ENCODE measurements at regions not wholly inside any gene's neighbourhood (a gene's known extent, or its start where the extent isn't known, plus 50 kb on each side); places are given as distances from the start of the nearest gene placed in this dataset.
A peak's percentile ranks its signal among the peaks of the same experiment; 100 is the strongest.
"Not testable (repeated sequence)": the region's sequence is repeated elsewhere in the genome, so short reads cannot be mapped to it uniquely, and the experiment has no call there.

DNA sequence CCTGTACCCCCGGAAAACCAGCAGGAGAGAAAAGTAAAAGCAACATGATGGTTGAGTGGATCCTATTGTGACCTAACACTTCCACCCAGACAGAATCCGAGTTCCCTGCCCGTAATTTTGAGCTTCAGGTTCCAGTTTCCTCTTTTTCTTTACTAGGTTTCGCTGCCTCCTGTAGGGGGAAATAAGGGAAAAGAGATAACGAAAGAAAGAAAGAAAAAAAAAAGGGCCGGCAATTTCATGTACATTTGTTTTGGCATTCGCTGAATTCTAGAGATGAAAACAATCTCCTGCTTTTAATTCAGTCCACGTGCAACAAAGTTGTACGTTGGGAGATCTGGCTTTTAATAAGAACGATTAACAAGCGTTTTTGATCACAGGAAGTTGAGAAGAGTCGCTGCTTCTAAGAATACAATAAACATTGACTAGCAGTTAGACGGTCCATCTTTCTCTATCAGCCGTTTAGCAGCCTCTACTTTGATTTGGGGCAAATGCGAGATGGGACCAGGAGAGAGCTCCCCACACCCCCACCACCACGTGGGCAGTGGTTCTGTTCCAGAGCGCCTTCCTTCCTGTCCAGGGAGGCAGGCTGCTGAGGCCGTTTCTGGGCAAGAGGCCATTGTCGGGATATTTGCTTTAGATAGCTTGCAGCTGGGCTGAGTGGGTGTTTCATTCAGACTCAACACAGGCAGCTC, 155.9 kb upstream of the RUNX1 start:
- peak; percentile 47 to 63 (median 56) for DNase-seq (ENCODE audit: low read depth in 4 of 4, low spot score in 3 of 4)

DNA sequence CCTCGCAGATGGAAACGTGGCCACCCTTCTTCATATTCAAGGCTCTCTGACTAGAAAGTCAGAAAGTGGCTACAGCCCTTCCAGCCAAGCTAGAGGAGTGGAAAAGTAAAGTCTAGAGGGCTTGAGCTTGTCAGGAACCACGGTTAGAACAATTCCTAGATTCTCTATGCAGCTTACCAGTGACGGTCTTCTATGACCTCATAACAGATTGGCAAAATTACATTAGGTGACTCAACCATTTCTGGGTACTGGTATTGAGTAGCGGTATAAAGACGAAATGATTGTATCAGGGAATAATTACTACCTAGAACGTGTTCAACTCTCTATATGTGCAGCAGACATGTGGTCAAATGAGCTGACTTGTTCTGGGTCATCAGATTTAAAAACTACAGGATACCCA, 155.0 kb upstream of the RUNX1 start:
- DNase-seq (ENCODE audit: low read depth in 4 of 4, low spot score in 3 of 4), result no peak

DNA sequence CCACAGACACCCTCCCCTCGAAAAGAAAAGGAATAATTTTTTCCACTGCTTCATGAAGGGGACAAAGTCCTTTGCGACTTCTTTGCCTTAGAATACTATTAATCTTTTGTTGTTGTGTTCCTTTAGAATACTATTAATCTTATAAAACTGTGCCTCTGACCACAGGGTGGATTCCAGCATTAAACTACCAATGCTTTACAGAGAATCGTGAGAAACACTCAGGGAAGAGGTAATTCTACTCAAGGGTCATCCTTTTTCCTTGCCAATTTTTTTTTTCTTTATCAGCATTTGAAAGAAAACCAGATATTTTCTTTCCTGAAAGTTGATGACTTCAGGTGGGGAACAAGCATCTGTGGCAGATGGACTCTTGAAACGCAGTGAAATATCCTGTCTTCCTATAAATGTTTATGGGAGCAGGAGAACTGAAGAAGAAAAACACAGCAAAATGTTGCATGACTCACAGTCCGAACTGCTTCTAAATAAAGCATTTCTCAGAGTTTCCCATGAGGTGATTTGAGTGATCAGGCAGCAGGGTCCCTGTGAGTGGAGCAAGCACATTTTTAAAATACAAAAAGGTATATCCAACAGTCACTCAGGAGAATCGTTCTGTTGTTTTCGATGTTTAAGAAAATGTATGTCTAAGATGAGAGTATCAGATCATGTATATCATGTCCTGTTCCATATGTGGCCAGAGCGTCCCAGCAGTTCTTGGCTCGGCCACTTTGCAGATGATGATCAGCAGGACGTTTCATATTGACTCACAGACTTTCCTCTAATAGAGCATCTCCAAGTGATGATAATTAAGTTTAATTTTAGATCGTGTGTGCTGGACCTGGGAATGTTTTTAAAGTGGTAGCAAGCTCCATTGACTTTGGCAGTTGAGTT, 154.2 kb upstream of the RUNX1 start:
- DNase-seq (ENCODE audit: low read depth in 4 of 4, low spot score in 3 of 4), result no peak

DNA sequence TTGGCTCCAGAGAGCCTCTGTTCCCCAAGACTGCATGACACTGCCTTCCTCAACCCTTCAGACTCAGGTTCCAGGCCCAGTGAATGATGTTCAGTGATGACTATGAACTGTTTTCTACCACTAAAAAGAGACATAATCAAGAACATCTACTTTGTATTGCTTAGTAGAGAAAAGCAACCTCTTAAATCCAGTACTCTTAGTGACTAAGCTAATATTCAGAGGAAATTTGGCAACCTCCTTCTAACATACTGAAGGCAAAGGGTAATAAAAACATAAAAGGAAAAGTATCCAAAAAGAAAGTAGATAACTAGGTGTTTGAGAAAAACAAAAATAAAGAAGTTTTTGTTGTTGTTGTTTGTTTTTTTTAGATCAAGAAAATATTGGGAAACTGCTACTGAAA, 153.3 kb upstream of the RUNX1 start:
- DNase-seq (ENCODE audit: low read depth in 4 of 4, low spot score in 3 of 4), result no peak

DNA sequence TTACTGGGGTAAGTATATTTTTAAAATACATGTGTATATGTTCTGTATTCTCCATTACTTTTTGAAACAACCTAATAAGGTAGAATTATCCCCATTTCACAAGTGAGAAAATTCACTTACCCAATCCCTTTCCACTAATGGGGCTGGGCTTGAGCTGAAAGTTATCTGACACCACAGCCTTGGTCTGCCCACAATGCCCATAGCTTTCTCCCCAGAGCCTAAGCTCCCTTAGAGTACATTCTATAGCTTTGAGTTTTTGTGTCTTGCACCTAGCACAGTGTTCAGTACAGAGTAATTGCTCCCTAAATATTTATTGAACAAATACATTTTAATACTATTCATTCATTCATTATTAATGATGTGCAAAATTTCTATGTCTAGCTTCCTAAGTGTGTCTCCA, 152.7 kb upstream of the RUNX1 start:
- no peak for DNase-seq (ENCODE audit: low read depth in 4 of 4, low spot score in 3 of 4)

DNA sequence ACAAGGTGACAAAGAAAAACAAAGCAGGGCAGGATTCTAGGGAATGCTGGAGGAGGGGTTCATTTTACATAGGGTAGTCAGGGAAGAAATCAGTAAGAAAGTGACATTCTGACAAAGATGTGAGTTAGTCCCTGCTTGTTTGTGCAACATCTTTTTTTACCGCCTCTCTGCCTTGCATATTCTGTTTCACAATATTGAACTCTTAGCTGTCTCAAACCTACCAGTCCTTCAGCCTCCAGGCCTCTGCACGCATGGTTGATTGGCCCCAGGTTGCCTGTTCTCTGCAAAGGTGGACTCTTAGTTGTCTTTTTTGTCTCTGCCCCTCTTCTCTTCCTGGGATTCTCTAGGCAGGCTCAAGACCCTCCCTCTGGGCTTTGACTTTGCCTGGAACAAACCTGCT, 152.2 kb upstream of the RUNX1 start:
- DNase-seq (ENCODE audit: low read depth in 4 of 4, low spot score in 3 of 4), result no peak

DNA sequence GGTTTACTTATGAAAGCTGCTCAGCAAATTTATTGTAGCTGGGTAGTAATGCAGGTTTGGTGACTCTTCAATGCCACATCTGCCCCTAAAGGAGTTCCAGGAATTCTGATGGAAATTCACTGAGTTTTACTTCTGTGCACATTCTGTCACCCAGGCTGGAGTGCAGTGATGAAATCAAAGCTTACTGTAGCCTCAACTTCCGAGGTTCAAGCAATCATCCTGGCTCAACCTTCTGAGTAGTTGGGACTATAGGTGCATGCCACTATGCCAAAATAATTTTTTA, 150.6 kb upstream of the RUNX1 start:
- no peak for DNase-seq (ENCODE audit: low read depth in 4 of 4, low spot score in 3 of 4)

DNA sequence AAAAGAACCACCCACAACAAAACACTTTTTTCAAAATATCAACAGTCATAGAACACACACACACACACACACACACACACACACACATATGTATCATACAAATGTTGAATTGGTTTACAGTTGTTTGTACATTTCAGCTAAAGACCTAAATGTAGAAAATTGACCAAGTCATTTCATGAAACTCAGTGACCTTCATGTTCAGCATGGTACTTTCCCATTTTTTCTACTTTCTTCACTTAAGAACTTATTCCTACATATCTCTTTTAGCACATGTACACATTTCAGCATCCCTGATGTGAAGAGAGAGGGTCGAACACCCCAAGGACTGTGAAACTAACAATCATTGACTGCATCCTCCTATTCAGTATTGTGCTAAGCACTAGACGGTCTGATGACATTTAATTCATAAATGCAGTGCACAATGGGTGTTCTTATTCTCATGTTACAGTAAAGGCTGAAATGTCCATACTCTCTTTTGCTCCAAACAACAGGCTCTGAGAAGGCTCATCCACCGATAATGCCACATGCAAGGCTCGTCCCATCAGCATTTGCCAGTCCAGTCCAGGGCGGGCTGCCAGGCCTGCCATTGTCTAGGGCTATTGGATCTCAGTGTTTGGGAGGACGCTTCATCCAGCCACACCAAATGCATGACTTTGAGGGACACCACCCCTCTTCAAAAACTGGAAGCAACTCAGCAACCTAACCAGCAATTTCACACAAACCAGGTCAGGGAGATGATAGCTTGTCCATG, 150.1 kb upstream of the RUNX1 start:
- DNase-seq (ENCODE audit: low read depth in 4 of 4, low spot score in 3 of 4), result no peak

DNA sequence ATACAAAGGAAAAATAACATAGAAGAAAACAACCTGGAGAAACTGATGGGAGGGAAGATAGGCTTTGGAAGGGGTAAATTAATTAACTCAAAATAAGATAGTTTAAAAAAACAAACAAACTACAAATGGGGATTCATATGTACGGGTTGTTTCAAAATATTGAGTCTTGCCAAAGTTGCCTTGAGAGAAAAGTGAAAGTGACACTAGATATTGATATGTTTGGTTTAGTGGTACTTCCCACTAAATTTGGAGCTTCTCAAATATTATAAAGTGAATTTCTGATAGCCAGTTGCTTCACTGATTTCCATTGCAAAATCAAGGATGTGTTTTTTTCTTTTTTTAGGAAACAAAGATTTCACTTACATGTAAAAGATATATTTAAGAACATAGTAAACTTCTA, 149.5 kb upstream of the RUNX1 start:
- no peak for DNase-seq (ENCODE audit: low read depth in 4 of 4, low spot score in 3 of 4)

DNA sequence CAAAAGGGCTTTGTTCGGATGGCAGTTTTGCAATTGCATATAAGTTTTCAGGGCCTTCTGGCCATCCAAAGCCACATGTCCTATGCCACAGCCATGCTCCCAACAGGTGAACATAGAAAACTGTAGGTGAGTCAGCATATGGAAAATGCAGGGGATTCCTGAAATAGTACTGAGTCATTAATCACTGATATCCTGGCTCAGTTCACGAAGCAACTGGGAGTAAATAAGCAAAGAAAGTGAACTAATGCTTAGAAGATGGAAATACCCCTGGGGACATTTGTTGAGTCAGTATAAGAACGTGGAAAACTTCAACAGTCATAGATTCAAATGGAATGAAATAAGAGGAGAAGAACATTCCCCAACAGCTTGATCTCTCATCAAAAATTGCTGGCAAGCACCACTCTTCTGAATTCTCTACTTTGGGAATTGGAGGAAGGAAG, 148.9 kb upstream of the RUNX1 start:
- DNase-seq (ENCODE audit: low read depth in 4 of 4, low spot score in 3 of 4), result no peak

DNA sequence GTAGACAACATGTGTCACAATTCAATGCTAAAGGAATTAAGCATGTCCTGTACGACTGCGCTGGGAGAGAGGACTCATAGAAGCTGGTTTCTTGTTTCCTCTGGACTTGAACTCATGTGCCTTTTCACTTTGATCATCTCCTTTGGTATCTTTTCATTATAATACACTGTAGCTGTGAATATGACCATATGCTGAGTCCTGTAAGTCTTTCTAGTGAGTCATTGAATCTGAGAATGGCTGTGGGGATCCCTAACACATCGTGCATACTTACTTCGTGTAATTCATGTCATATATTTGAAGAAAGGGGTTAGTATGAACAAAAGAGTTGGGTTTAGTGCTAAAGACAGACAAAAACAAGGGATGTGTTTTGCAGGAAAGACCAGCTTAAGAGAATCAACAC, 148.1 kb upstream of the RUNX1 start:
- no peak for DNase-seq (ENCODE audit: low read depth in 4 of 4, low spot score in 3 of 4)

DNA sequence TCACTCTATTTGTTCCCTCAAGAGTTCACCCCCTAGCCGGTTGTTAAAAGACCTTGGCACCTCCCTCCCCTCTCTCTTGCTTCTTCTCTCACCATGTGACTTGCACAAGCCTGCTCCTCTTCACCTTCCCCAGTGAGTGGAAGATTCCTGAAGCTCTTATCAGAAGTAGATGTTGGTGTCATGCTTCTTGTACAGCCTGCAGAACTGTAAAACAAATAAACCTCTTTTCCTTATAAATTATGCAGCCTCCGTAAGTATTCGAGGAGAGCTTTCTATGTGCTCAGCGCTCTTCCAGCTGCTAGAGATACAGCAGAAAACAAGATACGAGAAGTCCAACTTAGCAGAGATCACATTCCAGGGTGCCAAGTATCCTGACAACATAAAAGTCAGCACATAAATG, 147.0 kb upstream of the RUNX1 start:
- DNase-seq (ENCODE audit: low read depth in 4 of 4, low spot score in 3 of 4), result no peak

DNA sequence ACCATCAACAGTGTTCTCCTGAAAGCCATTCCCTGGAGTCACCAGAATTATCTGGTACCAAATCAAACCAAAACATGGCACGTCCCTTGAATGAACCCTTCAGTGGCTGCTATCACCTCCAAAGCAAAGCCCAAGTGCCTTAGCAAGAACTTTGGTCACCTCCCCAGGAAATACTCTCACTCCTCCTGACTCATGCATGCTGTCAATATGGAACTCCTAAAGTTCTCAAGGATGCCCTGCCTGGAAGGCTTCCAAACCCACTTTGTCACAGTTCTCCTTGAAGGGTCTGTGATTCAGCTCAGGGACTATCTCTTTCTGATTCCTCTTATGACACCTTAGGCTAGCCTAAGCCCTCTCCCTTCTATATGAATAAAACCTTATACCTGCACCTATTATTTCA, 146.1 kb upstream of the RUNX1 start:
- DNase-seq (ENCODE audit: low read depth in 4 of 4, low spot score in 3 of 4), result no peak

DNA sequence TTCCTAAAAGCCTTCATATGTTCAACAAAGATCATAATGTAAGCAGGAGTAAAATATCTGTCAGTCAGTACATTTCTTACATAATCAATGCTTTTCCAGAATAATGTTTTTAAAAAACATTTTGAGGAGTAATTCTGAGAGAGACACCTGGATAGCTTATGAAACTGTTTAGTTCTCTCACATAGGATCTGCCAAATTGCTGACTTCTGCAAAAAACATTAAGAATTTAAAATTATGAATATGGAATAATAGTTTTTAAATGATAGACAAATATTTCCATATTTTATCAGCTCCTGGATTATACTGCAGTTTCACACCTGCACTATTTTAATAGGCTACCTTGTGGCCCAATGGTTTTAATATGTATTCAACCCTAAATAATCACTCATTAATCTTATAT, 142.7 kb upstream of the RUNX1 start:
- DNase-seq (ENCODE audit: low read depth in 4 of 4, low spot score in 3 of 4), result no peak

DNA sequence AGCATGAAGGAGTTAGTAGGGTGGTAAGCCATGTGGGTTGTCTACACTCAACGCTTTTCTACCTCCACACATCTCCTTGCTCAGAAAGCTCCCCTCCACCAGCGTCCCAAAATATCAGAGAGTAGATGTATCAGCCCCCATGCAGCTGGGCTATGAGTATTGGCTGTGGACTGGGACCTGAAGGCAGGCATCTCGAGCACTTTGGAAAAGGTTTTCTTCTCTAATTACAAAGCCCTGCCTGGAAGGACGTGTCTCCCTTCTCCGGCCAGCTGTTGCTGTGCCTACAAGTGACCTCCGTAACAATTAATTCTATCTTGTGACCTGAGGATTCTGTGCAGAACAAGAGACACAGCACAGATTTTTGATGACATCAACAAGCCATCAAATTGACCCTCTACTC, 142.0 kb upstream of the RUNX1 start:
- DNase-seq (ENCODE audit: low read depth in 4 of 4, low spot score in 3 of 4), result no peak

DNA sequence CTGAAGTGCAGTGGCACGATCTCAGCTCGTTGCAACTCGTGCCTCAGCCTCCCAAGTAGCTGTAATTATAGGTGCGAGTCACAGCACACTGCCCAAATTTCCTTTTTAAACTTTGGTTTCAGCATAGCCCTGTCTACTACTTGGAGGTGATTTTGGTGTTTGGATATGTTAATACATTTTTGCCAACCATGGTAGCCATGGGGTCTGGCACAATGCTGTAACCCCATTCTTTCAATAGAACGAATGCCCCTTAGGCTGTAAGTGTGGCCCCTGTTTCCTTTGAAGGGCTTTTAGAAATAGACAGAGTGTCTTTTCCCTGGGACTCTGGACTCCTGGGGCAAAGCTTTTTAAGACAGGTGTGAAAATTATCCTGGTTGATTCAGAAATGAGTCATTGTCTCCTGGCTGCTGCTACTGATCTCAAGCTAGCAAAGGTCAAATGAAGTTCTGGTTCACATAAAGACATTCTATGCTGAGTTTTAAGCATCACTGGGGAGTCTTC, 141.1 kb upstream of the RUNX1 start:
- no peak for DNase-seq (ENCODE audit: low read depth in 4 of 4, low spot score in 3 of 4)

DNA sequence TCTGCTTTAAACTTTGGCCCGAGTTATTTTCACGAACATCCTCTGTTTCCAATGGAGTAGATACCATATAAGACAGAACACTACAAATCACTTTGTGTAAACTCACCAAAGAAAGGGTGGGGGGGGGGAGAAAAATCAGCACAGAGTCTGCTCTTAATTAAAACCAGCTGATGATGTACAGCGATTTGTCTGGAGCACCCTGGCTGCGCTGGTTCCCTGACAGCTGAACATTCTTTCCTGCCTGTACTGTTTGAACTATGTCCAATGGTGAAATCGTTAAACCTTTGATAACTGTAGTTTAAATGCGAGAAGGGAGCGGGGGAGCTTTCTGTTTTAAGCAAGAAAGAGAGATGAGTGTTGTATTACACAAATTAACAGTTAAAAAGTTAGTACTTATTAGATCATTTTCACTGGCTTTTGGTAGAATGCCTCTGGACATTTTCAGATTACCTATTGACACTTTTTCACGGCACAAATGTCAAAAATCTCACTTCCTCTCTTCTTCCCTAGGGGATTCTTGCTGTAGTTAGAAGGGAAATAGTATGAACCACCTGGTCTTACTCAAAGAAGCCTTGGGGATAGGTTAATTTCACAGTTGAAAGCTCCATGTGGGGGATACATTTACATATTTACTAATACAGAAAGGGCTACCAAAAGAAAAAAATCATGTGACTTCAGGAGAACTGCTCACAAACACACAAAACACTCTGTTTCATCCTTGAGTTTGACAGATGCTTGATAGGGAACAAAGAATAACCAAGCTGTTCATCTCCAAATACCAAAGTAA, 140.2 kb upstream of the RUNX1 start:
- peak in 1 of 4 donors; percentile 7 for DNase-seq (ENCODE audit: low read depth in 4 of 4, low spot score in 3 of 4)

DNA sequence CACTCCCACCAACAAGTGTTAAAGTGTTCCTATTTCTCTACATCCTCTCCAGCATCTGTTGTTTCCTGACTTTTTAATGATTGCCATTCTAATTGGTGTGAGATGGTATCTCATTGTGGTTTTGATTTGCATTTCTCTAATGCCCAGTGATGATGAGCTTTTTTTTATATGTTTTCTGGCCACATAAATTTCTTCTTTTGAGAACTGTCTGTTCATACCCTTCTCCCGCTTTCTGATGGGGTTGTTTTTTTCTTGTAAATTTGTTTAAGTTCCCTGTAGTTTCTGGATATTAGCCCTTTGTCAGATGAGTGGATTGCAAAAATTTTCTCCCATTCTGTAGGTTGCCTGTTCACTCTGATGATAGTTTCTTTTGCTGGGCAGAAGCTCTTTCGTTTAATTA, 134.3 kb upstream of the RUNX1 start:
- not testable (repeated sequence) for DNase-seq (ENCODE audit: low read depth in 4 of 4, low spot score in 3 of 4)

DNA sequence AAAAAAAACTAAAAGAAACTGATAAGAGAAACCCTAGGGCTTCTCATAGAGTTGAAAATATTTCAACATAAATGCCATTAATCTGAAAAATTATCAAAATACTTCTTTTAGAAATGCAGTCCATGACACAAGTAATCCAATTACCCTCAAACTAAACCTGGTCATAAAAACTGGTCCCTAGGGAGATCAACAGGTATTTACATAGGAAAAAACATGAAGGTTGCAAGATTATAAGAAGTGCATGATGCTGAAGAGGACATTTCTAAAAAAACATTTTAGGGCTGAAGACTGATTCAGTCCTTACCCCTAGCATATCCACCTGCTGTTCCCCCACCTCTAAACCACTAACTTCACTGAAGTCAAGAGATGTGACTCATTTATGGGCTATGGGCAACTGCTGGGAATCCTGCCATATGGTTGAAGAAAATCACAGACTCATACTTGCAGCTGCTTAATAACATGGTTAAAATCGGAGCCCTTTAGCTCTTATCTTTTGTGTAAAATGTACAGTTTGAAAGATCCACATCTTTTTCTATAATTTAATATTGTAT, 131.0 kb upstream of the RUNX1 start:
- no peak for DNase-seq (ENCODE audit: low read depth in 4 of 4, low spot score in 3 of 4)

DNA sequence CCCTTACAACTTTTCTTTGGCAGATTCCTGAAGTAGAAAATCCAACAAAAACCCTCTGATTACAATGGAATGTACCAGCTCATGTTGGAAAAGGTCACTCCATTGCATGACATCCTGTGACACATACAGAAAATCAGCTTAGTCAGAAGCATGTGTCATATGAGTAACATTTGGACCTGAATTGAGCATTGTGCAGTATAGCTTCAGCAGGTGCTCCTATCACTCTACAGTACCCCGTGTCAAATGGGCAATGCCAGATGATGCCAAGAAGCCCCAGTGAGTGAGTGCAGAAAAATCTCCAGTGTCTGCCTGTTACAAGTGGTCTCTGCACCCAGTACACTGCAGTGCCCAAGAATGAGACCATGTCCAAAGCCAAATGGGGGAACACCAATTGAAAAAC, 129.7 kb upstream of the RUNX1 start:
- no peak for DNase-seq (ENCODE audit: low read depth in 4 of 4, low spot score in 3 of 4)

All from right renal pelvis (tissue), 4 donors.